ENCODE measurements at regions not wholly inside any gene's neighbourhood (a gene's known extent, or its start where the extent isn't known, plus 50 kb on each side); places are given as distances from the start of the nearest gene placed in this dataset.

- TF ChIP-seq HDAC2 (IDR thresholded peaks at IDR 0.05), result no peak
- no peak for TF ChIP-seq NPAS2 (CRISPR knock-in tag; IDR thresholded peaks at IDR 0.05; ENCODE audit: borderline replicate concordance)
- TF ChIP-seq POLR2A (IDR thresholded peaks at IDR 0.05; ENCODE audit: low read length), result no peak
- TF ChIP-seq RFX5 (IDR thresholded peaks at IDR 0.05), result no peak
Measured at GRCh38 chr2:11016735-11017388, 105.1 kb downstream of the KCNF1 start.

All from A549 (cell line).